Tibial nerve (tissue), 3 donors: ENCODE measurements at regions not wholly inside any gene's neighbourhood (a gene's known extent, or its start where the extent isn't known, plus 50 kb on each side); places are given as distances from the start of the nearest gene placed in this dataset.

ENCODE experiments used
- POLR2A ChIP-seq, 2 donors: fragments of 450-650 bp; IDR thresholded peaks; one replicate each; pipeline ENCODE4 v1.6.1; 2017; ENCODE audit warnings: antibody characterized with exemption in 2 of 2, mild to moderate bottlenecking in 2 of 2, moderate library complexity in 2 of 2
- TF ChIP-seq, protein P1 (sequence below), 5 experiments: fragments of 200-600 bp in 3 of 5; fragments of 450-650 bp in 2 of 5; sonication (generic) in 3 of 5; IDR thresholded peaks; one replicate each; pipeline ENCODE4 v1.5.1; 2016 to 2019; ENCODE audit warnings: antibody characterized with exemption in 5 of 5, mild to moderate bottlenecking in 3 of 5, moderate library complexity in 2 of 5

DNA sequence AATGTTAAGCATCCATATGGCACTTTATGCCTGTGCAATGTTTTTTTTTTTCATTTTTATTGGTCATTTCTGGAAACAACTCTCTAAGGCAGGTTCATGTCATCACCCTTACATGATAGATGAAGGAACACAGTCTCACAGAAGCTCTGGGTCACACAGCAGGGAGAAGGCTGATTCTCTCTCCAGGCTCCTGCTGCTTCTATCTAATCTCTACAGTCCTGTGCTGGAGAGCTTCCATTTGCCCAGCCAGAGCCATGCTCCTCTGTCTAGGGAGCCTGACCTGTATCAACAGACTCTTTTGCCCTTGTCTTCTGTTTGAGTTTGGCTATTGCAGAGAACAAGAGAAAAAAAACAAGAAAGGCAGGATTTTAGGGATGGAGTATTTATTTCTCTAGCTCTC lies 584.8 kb downstream of the MBD2 start:
- TF ChIP-seq, protein P1, sequence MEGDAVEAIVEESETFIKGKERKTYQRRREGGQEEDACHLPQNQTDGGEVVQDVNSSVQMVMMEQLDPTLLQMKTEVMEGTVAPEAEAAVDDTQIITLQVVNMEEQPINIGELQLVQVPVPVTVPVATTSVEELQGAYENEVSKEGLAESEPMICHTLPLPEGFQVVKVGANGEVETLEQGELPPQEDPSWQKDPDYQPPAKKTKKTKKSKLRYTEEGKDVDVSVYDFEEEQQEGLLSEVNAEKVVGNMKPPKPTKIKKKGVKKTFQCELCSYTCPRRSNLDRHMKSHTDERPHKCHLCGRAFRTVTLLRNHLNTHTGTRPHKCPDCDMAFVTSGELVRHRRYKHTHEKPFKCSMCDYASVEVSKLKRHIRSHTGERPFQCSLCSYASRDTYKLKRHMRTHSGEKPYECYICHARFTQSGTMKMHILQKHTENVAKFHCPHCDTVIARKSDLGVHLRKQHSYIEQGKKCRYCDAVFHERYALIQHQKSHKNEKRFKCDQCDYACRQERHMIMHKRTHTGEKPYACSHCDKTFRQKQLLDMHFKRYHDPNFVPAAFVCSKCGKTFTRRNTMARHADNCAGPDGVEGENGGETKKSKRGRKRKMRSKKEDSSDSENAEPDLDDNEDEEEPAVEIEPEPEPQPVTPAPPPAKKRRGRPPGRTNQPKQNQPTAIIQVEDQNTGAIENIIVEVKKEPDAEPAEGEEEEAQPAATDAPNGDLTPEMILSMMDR (IDR thresholded peaks at IDR 0.05) = no peak
- no peak for TF ChIP-seq POLR2A (IDR thresholded peaks at IDR 0.05)
